IMR-90 (cell line): ENCODE measurements at regions not wholly inside any gene's neighbourhood (a gene's known extent, or its start where the extent isn't known, plus 50 kb on each side); places are given as distances from the start of the nearest gene placed in this dataset.

Experiments
- ATAC-seq: fragments of 200-7000 bp; cut with Tn5 transposase; 2 replicates; pipeline ENCODE4 v1.9.1; 2020; ENCODE audit warnings: low read depth, mild to moderate bottlenecking, moderate library complexity
- BruUV-seq: library from RNA; stranded (reverse); fragments of 400-500 nt; replicated peaks from 2 replicates; lab custom pipeline; 2021; lab: Mats Ljungman, UMichigan
- CTCF ChIA-PET: fragments of 300-600 bp; formaldehyde crosslinking; extraction: SDS; loops from one replicate; lab custom pipeline; 2021; ENCODE audit warnings: antibody characterized with exemption; lab: Yijun Ruan, JAX
- POLR2A ChIA-PET: fragments of 300-600 bp; sonication (Branson Sonifier 250); formaldehyde crosslinking; loops from one replicate; lab custom pipeline; 2022; ENCODE audit warnings: antibody characterized with exemption; ENCODE audit not compliant: unreplicated experiment; lab: Charles Lee
- DNase-seq: peaks from one replicate; pipeline ENCODE4 v3.0.0; 2013
- H2AFZ ChIP-seq: replicated peaks from 2 replicates; pipeline ENCODE3; 2013; ENCODE audit warnings: low read length, mild to moderate bottlenecking; ENCODE audit not compliant: poor library complexity
- H2AK5ac ChIP-seq: 2 replicates; pipeline ENCODE4 v1.6.1; 2013; ENCODE audit warnings: low read depth, low read length, inconsistent platforms
- H2AK9ac ChIP-seq: replicated peaks from 2 replicates; pipeline ENCODE3; 2013; ENCODE audit warnings: mild to moderate bottlenecking, low read depth, low read length, moderate library complexity; ENCODE audit not compliant: poor library complexity
- H2BK120ac ChIP-seq: 2 replicates; pipeline ENCODE4 v1.6.1; 2013; ENCODE audit warnings: low read depth, low read length, inconsistent platforms
- H2BK15ac ChIP-seq: 3 replicates; pipeline ENCODE4 v1.6.1; 2013; ENCODE audit warnings: low read depth, low read length, inconsistent platforms
- H2BK20ac ChIP-seq: 2 replicates; pipeline ENCODE4 v1.6.1; 2013; ENCODE audit warnings: low read depth, mild to moderate bottlenecking, inconsistent platforms, low read length, moderate library complexity
- H2BK5ac ChIP-seq: 2 replicates; pipeline ENCODE4 v1.6.1; 2013; ENCODE audit warnings: mild to moderate bottlenecking, low read depth, low read length, inconsistent platforms; ENCODE audit not compliant: poor library complexity, severe bottlenecking
- H3K14ac ChIP-seq: replicated peaks from 2 replicates; pipeline ENCODE4 v1.6.1; 2013; ENCODE audit warnings: low read depth, low read length, inconsistent platforms
- H3K18ac ChIP-seq: 2 replicates; pipeline ENCODE4 v1.6.1; 2013; ENCODE audit warnings: low read depth, low read length, control low read depth
- H3K23ac ChIP-seq: 2 replicates; pipeline ENCODE4 v1.6.1; 2013; ENCODE audit warnings: low read depth, low read length, inconsistent platforms
- H3K27ac ChIP-seq: 2 replicates; pipeline ENCODE4 v1.5.1; 2013; ENCODE audit warnings: mild to moderate bottlenecking, control low read depth, low read length; ENCODE audit not compliant: insufficient read depth
- H3K27me3 ChIP-seq: 2 replicates; pipeline ENCODE4 v1.6.1; 2013; ENCODE audit warnings: low read length; ENCODE audit not compliant: control insufficient read depth, insufficient read depth
- H3K36me3 ChIP-seq: 2 replicates; pipeline ENCODE4 v1.6.1; 2013; ENCODE audit warnings: low read length, mixed read lengths; ENCODE audit not compliant: control insufficient read depth, insufficient read depth
- H3K4ac ChIP-seq: 2 replicates; pipeline ENCODE4 v1.6.1; 2013; ENCODE audit warnings: low read depth, low read length, inconsistent platforms
- H3K4me1 ChIP-seq: 2 replicates; pipeline ENCODE4 v1.6.1; 2013; ENCODE audit warnings: low read length, mixed read lengths; ENCODE audit not compliant: control insufficient read depth, insufficient read depth
- H3K4me2 ChIP-seq: 2 replicates; pipeline ENCODE4 v1.6.1; 2013; ENCODE audit warnings: low read depth, mild to moderate bottlenecking, control low read depth, low read length, moderate library complexity
- H3K4me3 ChIP-seq: 2 replicates; pipeline ENCODE4 v1.5.1; 2013; ENCODE audit warnings: low read depth, mild to moderate bottlenecking, control low read depth, low read length, moderate library complexity; ENCODE audit not compliant: insufficient read depth
- H3K56ac ChIP-seq: 2 replicates; pipeline ENCODE4 v1.6.1; 2013; ENCODE audit warnings: low read length, inconsistent platforms; ENCODE audit not compliant: insufficient read depth; ENCODE audit errors: extremely low read depth
- H3K79me1 ChIP-seq, 2 experiments: 2 replicates each; pipeline ENCODE4 v1.6.1; 2013; ENCODE audit warnings: low read length in 2 of 2, inconsistent platforms in 1 of 2, low read depth in 1 of 2
- H3K9ac ChIP-seq: 2 replicates; pipeline ENCODE4 v1.6.1; 2013; ENCODE audit warnings: low read depth, low read length, control low read depth
- H3K9me1 ChIP-seq: 2 replicates; pipeline ENCODE4 v1.6.1; 2013; ENCODE audit warnings: low read length, inconsistent platforms; ENCODE audit not compliant: insufficient read depth
- H3K9me3 ChIP-seq: 2 replicates; pipeline ENCODE4 v1.6.1; 2013; ENCODE audit warnings: low read length; ENCODE audit not compliant: control insufficient read depth, insufficient read depth
- H4K20me1 ChIP-seq: 2 replicates; pipeline ENCODE4 v1.6.1; 2013; ENCODE audit warnings: low read length, inconsistent platforms; ENCODE audit not compliant: insufficient read depth
- H4K5ac ChIP-seq: 2 replicates; pipeline ENCODE4 v1.6.1; 2013; ENCODE audit warnings: mild to moderate bottlenecking, low read depth, low read length, control low read depth
- H4K8ac ChIP-seq, 2 experiments: 2 replicates each; pipeline ENCODE4 v1.6.1; 2013; ENCODE audit warnings: low read depth in 2 of 2, low read length in 2 of 2, control low read depth in 1 of 2, inconsistent platforms in 1 of 2
- H4K91ac ChIP-seq: 2 replicates; pipeline ENCODE4 v1.6.1; 2013; ENCODE audit warnings: low read depth, low read length, inconsistent platforms; ENCODE audit not compliant: insufficient read depth
- BHLHE40 ChIP-seq: fragments of 150-350 bp; IDR thresholded peaks from 2 replicates; pipeline ENCODE4 v1.6.1; 2016; ENCODE audit warnings: mild to moderate bottlenecking, low read depth, low read length
- CEBPB ChIP-seq: IDR thresholded peaks from 2 replicates; pipeline ENCODE4 v1.6.1; 2012; ENCODE audit warnings: low read depth, low read length, improper control_type of control experiment
- CHD1 ChIP-seq: IDR thresholded peaks from 2 replicates; pipeline ENCODE4 v1.6.1; 2012; ENCODE audit warnings: low read depth, low read length, improper control_type of control experiment
- CTCF ChIP-seq: conservative IDR thresholded peaks from 2 replicates; pipeline ENCODE4 v1.5.1; 2012; ENCODE audit warnings: mild to moderate bottlenecking, low read depth, low read length, improper control_type of control experiment
- ELK1 ChIP-seq: fragments of 150-350 bp; IDR thresholded peaks from 2 replicates; pipeline ENCODE4 v1.6.1; 2016; ENCODE audit warnings: low read depth, mild to moderate bottlenecking, low read length, moderate library complexity, borderline replicate concordance
- FOS ChIP-seq: fragments of 150-350 bp; IDR thresholded peaks from 2 replicates; pipeline ENCODE4 v1.6.1; 2016; ENCODE audit warnings: low read depth, low read length
- MAFK ChIP-seq: IDR thresholded peaks from 2 replicates; pipeline ENCODE4 v1.6.1; 2012; ENCODE audit warnings: low read depth, low read length, improper control_type of control experiment
- MAZ ChIP-seq: IDR thresholded peaks from 2 replicates; pipeline ENCODE4 v1.6.1; 2012; ENCODE audit warnings: low read depth, mild to moderate bottlenecking, low read length, improper control_type of control experiment, moderate library complexity, borderline replicate concordance
- MXI1 ChIP-seq: IDR thresholded peaks from 2 replicates; pipeline ENCODE4 v1.6.1; 2012; ENCODE audit warnings: low read depth, mild to moderate bottlenecking, low read length, moderate library complexity, borderline replicate concordance
- NFE2L2 ChIP-seq: fragments of 150-350 bp; IDR thresholded peaks from 2 replicates; pipeline ENCODE4 v1.6.1; 2016; ENCODE audit warnings: low read depth, mild to moderate bottlenecking, low read length
- POLR2A ChIP-seq: IDR thresholded peaks from 2 replicates; pipeline ENCODE4 v1.6.1; 2012; ENCODE audit warnings: mild to moderate bottlenecking, low read depth, low read length
- RAD21 ChIP-seq: IDR thresholded peaks from 2 replicates; pipeline ENCODE4 v1.6.1; 2012; ENCODE audit warnings: low read length, improper control_type of control experiment
- RCOR1 ChIP-seq: IDR thresholded peaks from 2 replicates; pipeline ENCODE4 v1.6.1; 2012; ENCODE audit warnings: mild to moderate bottlenecking, low read length, improper control_type of control experiment; ENCODE audit not compliant: insufficient replicate concordance
- RFX5 ChIP-seq: IDR thresholded peaks from 2 replicates; pipeline ENCODE4 v1.8.0; 2012; ENCODE audit warnings: low read depth, mild to moderate bottlenecking, low read length, moderate library complexity
- SMC3 ChIP-seq: fragments of 150-350 bp; IDR thresholded peaks from 2 replicates; pipeline ENCODE4 v1.6.1; 2016; ENCODE audit warnings: low read depth, mild to moderate bottlenecking, antibody characterized with exemption, low read length, moderate library complexity
- USF2 ChIP-seq: fragments of 150-350 bp; IDR thresholded peaks from 2 replicates; pipeline ENCODE4 v1.6.1; 2017; ENCODE audit warnings: mild to moderate bottlenecking, antibody characterized with exemption, low read length, low read depth
- WGBS, 2 experiments: methylation state at CpG; one replicate each; pipeline versions ENCODE4 v1.1.5 to v1.1.7; 2013; ENCODE audit warnings: missing lambda C conversion rate in 2 of 2; ENCODE audit not compliant: insufficient read length in 1 of 2; ENCODE audit errors: extremely low coverage in 2 of 2; 5-methylcytosine and 5-hydroxymethylcytosine counted together
- dilution Hi-C: fragments of 300-500 bp; cut with HindIII; formaldehyde crosslinking; loops from one replicate; pipeline ENCODE4 v1.14.3; 2018; ENCODE audit warnings: low sequenced_read_pairs; ENCODE audit not compliant: unreplicated experiment
- in situ Hi-C: fragments of 300-500 bp; cut with MboI; formaldehyde crosslinking; loops from 3 replicates; pipeline ENCODE4 v1.14.3; 2019; ENCODE audit warnings: low sequenced_read_pairs, inconsistent platforms, mixed read lengths
- intact Hi-C: fragments of 100-400 bp; cut with micrococcal nuclease; formaldehyde crosslinking; loops from 2 replicates; pipeline ENCODE4 v1.10.0; 2022

GRCh38 chr16:79659344-79659743 is 58.8 kb upstream of the MAF start:
- Histone ChIP-seq H2AFZ (no peak overlapping the region), H3K4me2 (no peak overlapping the region), H2BK20ac (no peak overlapping the region), H3K36me3 (no peaks in the 10 kb centered on the region), H3K56ac (no peak overlapping the region), H3K9me1 (no peaks in the 10 kb centered on the region; the same call in 1 of the 2 replicates), H3K23ac (no peak overlapping the region), H4K5ac (no peak overlapping the region), H4K91ac (no peak overlapping the region), H3K9me3 (peaks cover 26% of the 10 kb centered on the region), H2AK5ac (no peak overlapping the region), H2BK120ac (no peak overlapping the region), H2BK15ac (no peak overlapping the region), H3K4ac (no peak overlapping the region), H3K79me1 (no peaks in the 10 kb centered on the region), H3K27me3 (no peaks in the 10 kb centered on the region), H3K4me1 (no peaks in the 10 kb centered on the region), H3K27ac (no peak overlapping the region), H2AK9ac (no peak overlapping the region), H2BK5ac (no peak overlapping the region), H3K18ac (no peak overlapping the region), H4K8ac (no peak overlapping the region), H3K9ac (no peak overlapping the region), H3K14ac (no peak overlapping the region), H4K20me1 (no peaks in the 10 kb centered on the region), H3K4me3 (no peak overlapping the region)
- dilution Hi-C loops: no loop called here
- ATAC-seq (no peak), DNase-seq (no peak)
- ChIA-PET POLR2A (no interaction called here), CTCF (no interaction called here)
- no TSS peak for BruUV-seq
- WGBS, 2 experiments: no CpG with 5 or more reads among the region's 5 CpGs
- intact Hi-C loops: no loop called here
- TF ChIP-seq CEBPB: no peak
- no peak for TF ChIP-seq NFE2L2
- TF ChIP-seq CTCF: no peak
- TF ChIP-seq RAD21: no peak
- no peak for TF ChIP-seq ELK1
- no peak for TF ChIP-seq MXI1
- no peak for TF ChIP-seq BHLHE40
- no peak for TF ChIP-seq MAFK
- TF ChIP-seq SMC3: no peak
- no peak for TF ChIP-seq MAZ
- TF ChIP-seq FOS: no peak
- no peak for TF ChIP-seq CHD1
- no peak for TF ChIP-seq USF2
- TF ChIP-seq RFX5: no peak
- TF ChIP-seq RCOR1: no peak
- TF ChIP-seq POLR2A: no peak
- in situ Hi-C loops: no loop called here
